ENCODE measurements at regions not wholly inside any gene's neighbourhood (a gene's known extent, or its start where the extent isn't known, plus 50 kb on each side); places are given as distances from the start of the nearest gene placed in this dataset.

DNA sequence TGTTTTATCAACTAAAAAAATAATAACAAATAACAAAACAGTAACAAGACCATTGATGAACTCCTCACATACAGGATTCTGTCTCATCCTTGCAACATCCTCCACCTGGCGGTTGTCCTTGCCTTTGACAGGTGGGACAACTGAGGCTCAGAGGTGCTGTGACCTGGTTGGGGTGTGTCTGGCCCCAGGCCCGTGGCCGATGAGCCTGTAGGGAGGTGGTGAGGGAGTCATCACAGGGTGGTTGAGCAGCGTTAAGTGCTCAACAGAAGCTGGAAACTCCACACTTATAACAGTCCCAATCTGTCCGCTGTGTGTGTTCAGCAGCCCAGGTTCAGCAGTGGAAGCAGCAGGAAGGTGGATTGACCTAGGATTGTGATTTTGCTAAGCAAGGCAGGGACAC is 131.6 kb upstream of the RAB12 start:
- Histone ChIP-seq H3K18ac (ENCODE audit: low read depth, low read length) (no peak overlapping the region), H3K4ac (ENCODE audit: low read depth, low read length) (no peak overlapping the region), H3K9ac (ENCODE audit: low read depth, low read length) (no peak overlapping the region), H3K4me2 (ENCODE audit: low read depth, low read length) (no peak overlapping the region), H3K27me3 (ENCODE audit: control insufficient read depth, insufficient read depth, low read length) (peaks cover 27% of the 10 kb centered on the region), H3K9me1 (ENCODE audit: insufficient read depth, low read length) (no peaks in the 10 kb centered on the region), H3K79me1 (ENCODE audit: low read depth in 1 of 2, low read length in 2 of 2) (no peaks in the 10 kb centered on the region), H4K20me1 (ENCODE audit: insufficient read depth, low read length) (no peaks in the 10 kb centered on the region), H2AFZ (replicated peaks; ENCODE audit: low read length, poor library complexity) (peak overlapping the region; percentile 22), H3K14ac (replicated peaks; ENCODE audit: low read depth, low read length) (no peak overlapping the region), H3K56ac (ENCODE audit: extremely low read depth, insufficient read depth, low read length) (no peak overlapping the region), H3K4me3 (ENCODE audit: insufficient read depth, low read depth, low read length) (no peak overlapping the region), H3K9me3 (ENCODE audit: control insufficient read depth, insufficient read depth, low read length) (no peaks in the 10 kb centered on the region), H3K23ac (ENCODE audit: low read depth, low read length) (no peak overlapping the region), H3K27ac (ENCODE audit: insufficient read depth, low read length) (no peak overlapping the region), H2BK120ac (ENCODE audit: low read depth, low read length) (no peak overlapping the region), H3K4me1 (ENCODE audit: control insufficient read depth, insufficient read depth, low read length) (no peaks in the 10 kb centered on the region), H2AK5ac (ENCODE audit: low read depth, low read length) (no peak overlapping the region), H2BK5ac (ENCODE audit: low read depth, low read length, poor library complexity, severe bottlenecking) (no peak overlapping the region), H2BK15ac (ENCODE audit: low read depth, low read length) (no peak overlapping the region), H4K91ac (ENCODE audit: insufficient read depth, low read depth, low read length) (no peak overlapping the region), H4K5ac (ENCODE audit: low read depth, low read length) (no peak overlapping the region), H2BK20ac (ENCODE audit: low read depth, low read length) (no peak overlapping the region), H2AK9ac (replicated peaks; ENCODE audit: low read depth, low read length, poor library complexity) (no peak overlapping the region), H4K8ac (ENCODE audit: low read depth in 2 of 2, low read length in 2 of 2) (no peak overlapping the region), H3K36me3 (ENCODE audit: control insufficient read depth, insufficient read depth, low read length) (no peaks in the 10 kb centered on the region)
- ChIA-PET POLR2A (ENCODE audit: unreplicated experiment) (no interaction called here), CTCF (interaction anchor here (1.5 to 2.1 kb wide), 3 partner anchors 7 to 1205 kb away, joined by 4 to 7 read pairs (median 7); no protein-coding TSS in a partner anchor)
- TF ChIP-seq RAD21 (IDR thresholded peaks at IDR 0.05; ENCODE audit: low read length): no peak
- ATAC-seq (ENCODE audit: low read depth): no peak
- in situ Hi-C loops (cut with MboI; ENCODE audit: low sequenced_read_pairs): no loop called here
- no TSS peak for BruUV-seq (replicated peaks)
- no peak for DNase-seq
- dilution Hi-C loops (cut with HindIII; ENCODE audit: low sequenced_read_pairs, unreplicated experiment): no loop called here
- no CpG with 5 or more reads among the region's 5 CpGs for WGBS, 2 experiments (ENCODE audit: extremely low coverage in 2 of 2, insufficient read length in 1 of 2)
- intact Hi-C loops (cut with micrococcal nuclease): loop anchor here (2.0 kb wide), 1 partner anchor 511 kb away; no protein-coding TSS in a partner anchor
